GM23248 (cell line): ENCODE measurements at regions not wholly inside any gene's neighbourhood (a gene's known extent, or its start where the extent isn't known, plus 50 kb on each side); places are given as distances from the start of the nearest gene placed in this dataset.

Experiments
- DNase-seq: peaks from one replicate; pipeline ENCODE4 v3.0.0-alpha.2; 2015
- H2AFZ ChIP-seq: fragments of 200-600 bp; sonication (generic); 2 replicates; pipeline ENCODE4 v1.6.1; 2016; ENCODE audit warnings: antibody characterized with exemption
- H3F3A ChIP-seq: fragments of 200-600 bp; sonication (generic); 2 replicates; pipeline ENCODE4 v1.6.1; 2016; ENCODE audit warnings: mild to moderate bottlenecking, antibody characterized with exemption, mixed run types; ENCODE audit not compliant: insufficient read depth
- H3K27ac ChIP-seq: fragments of 200-600 bp; sonication (generic); 2 replicates; pipeline ENCODE4 v1.5.1; 2016; ENCODE audit warnings: mild to moderate bottlenecking
- H3K27me3 ChIP-seq: fragments of 200-600 bp; sonication (generic); replicated peaks from 2 replicates; pipeline ENCODE4 v1.6.1; 2016; ENCODE audit warnings: mild to moderate bottlenecking; ENCODE audit not compliant: insufficient read depth
- H3K36me3 ChIP-seq: fragments of 200-600 bp; sonication (generic); 2 replicates; pipeline ENCODE4 v1.6.1; 2016; ENCODE audit warnings: low read depth, mild to moderate bottlenecking
- H3K4me1 ChIP-seq: fragments of 200-600 bp; sonication (generic); 2 replicates; pipeline ENCODE4 v1.6.1; 2016; ENCODE audit warnings: mild to moderate bottlenecking; ENCODE audit not compliant: insufficient read depth
- H3K4me2 ChIP-seq: fragments of 200-600 bp; sonication (generic); one replicate; pipeline ENCODE4 v1.6.1; 2016; ENCODE audit warnings: mild to moderate bottlenecking; ENCODE audit not compliant: unreplicated experiment
- H3K4me3 ChIP-seq: fragments of 200-600 bp; sonication (generic); 2 replicates; pipeline ENCODE4 v1.5.1; 2016; ENCODE audit warnings: mild to moderate bottlenecking
- H3K79me2 ChIP-seq: fragments of 200-600 bp; sonication (generic); 2 replicates; pipeline ENCODE4 v1.6.1; 2016; ENCODE audit warnings: mild to moderate bottlenecking; ENCODE audit not compliant: insufficient read depth
- H3K9ac ChIP-seq: fragments of 200-600 bp; sonication (generic); 2 replicates; pipeline ENCODE4 v1.6.1; 2016; ENCODE audit warnings: mild to moderate bottlenecking
- H3K9me2 ChIP-seq: fragments of 200-600 bp; sonication (generic); 2 replicates; pipeline ENCODE4 v1.6.1; 2016; ENCODE audit warnings: mixed run types, mild to moderate bottlenecking, moderate library complexity; ENCODE audit not compliant: insufficient read depth
- H3K9me3 ChIP-seq: fragments of 200-600 bp; sonication (generic); one replicate; pipeline ENCODE4 v1.6.1; 2017; ENCODE audit warnings: low read depth
- H4K20me1 ChIP-seq: fragments of 200-600 bp; sonication (generic); 2 replicates; pipeline ENCODE4 v1.6.0; 2016; ENCODE audit not compliant: insufficient read depth
- EZH2 ChIP-seq: fragments of 200-600 bp; sonication (generic); IDR thresholded peaks from 2 replicates; pipeline ENCODE4 v1.6.1; 2018; ENCODE audit warnings: antibody characterized with exemption, mild to moderate bottlenecking; ENCODE audit not compliant: insufficient read depth, poor library complexity, severe bottlenecking
- EZH2phosphoT487 ChIP-seq: fragments of 200-600 bp; sonication (generic); IDR thresholded peaks from 2 replicates; pipeline ENCODE4 v1.6.1; 2018; ENCODE audit warnings: antibody characterized with exemption, moderate library complexity, mild to moderate bottlenecking, low read depth; ENCODE audit not compliant: insufficient read depth
- WGBS, 2 experiments: methylation state at CpG; one replicate each; pipeline ENCODE4 v1.1.6; 2015 to 2017; ENCODE audit warnings: low lambda C conversion rate in 2 of 2, low coverage in 1 of 2; ENCODE audit errors: missing lambda C conversion rate in 2 of 2; 5-methylcytosine and 5-hydroxymethylcytosine counted together
- in situ Hi-C: fragments of 300-500 bp; cut with MboI; formaldehyde crosslinking; loops from 2 replicates; pipeline ENCODE4 v1.15.0; 2020

DNA sequence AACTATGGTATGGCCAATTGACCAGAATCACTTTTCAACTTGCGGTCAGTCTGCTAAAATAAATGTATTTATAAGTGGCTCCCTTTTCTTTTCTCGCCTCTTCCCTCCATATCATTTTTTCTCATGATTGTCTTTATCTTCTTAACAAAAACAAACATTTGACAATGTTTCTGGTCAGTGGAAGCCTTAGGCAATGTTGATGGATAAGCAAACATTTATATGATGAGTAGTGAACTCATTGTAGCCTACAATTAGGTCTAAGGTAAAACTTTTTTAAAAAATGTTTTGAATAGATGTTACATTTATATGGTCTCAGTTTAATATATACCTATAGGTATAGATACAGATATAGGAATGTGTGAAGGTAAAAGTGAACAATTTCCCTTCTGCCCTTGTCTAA is 355.4 kb downstream of the MFSD1 start:
- in situ Hi-C loops, result no loop called here
- Histone ChIP-seq H3K4me3 (no peak overlapping the region), H3K9ac (no peak overlapping the region), H2AFZ (no peak overlapping the region), H3K4me2 (no peak overlapping the region), H3K36me3 (no peaks in the 10 kb centered on the region), H3K4me1 (no peaks in the 10 kb centered on the region), H3F3A (no peaks in the 10 kb centered on the region), H3K9me3 (no peaks in the 10 kb centered on the region), H3K9me2 (no peaks in the 10 kb centered on the region), H3K27me3 (no peaks in the 10 kb centered on the region), H3K79me2 (no peaks in the 10 kb centered on the region), H4K20me1 (no peaks in the 10 kb centered on the region), H3K27ac (no peak overlapping the region)
- WGBS, 2 experiments, result 80 to 86% methylated on average over 2 of the region's 2 CpGs
- TF ChIP-seq EZH2 (no peak), EZH2phosphoT487 (no peak)
- no peak for DNase-seq

DNA sequence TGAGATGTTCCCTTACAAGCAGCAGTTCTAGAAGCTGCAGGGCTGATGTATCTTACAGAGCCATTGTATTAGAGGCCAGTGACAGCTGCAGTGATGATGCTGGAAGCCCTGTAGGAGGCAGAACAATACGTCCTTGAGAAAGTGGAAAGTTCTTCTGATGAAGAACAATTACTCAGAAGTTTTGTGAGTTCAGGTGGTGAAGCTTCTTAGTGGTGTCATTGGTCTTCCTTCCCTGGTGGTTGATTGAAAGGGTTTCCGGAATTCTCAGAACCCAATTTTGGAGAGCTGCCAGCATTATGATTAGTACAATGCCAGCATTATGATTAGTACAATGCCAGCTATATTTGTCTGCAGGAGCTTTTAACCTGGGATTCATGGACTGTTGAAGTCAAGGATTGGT is 356.4 kb downstream of the MFSD1 start:
- Histone ChIP-seq H3K79me2 (no peaks in the 10 kb centered on the region), H2AFZ (no peak overlapping the region), H4K20me1 (no peaks in the 10 kb centered on the region), H3K9ac (no peak overlapping the region), H3K4me2 (no peak overlapping the region), H3K27me3 (no peaks in the 10 kb centered on the region), H3K9me2 (no peaks in the 10 kb centered on the region), H3K9me3 (no peaks in the 10 kb centered on the region), H3K27ac (no peak overlapping the region), H3K4me1 (no peaks in the 10 kb centered on the region), H3K36me3 (no peaks in the 10 kb centered on the region), H3F3A (no peaks in the 10 kb centered on the region), H3K4me3 (no peak overlapping the region)
- in situ Hi-C loops, result no loop called here
- DNase-seq, result no peak
- no peak for TF ChIP-seq EZH2phosphoT487
- 43 to 47% methylated on average over 2 of the region's 2 CpGs for WGBS, 2 experiments

GRCh38 chr3:159158801-159159200 is 356.9 kb downstream of the MFSD1 start:
- H3K79me2 ChIP-seq, result no peaks in the 10 kb centered on the region
- no peaks in the 10 kb centered on the region for H4K20me1 ChIP-seq
- H3K36me3 ChIP-seq, result no peaks in the 10 kb centered on the region
- in situ Hi-C loops, result no loop called here
- no peak overlapping the region for H2AFZ ChIP-seq
- H3K4me2 ChIP-seq, result no peak overlapping the region
- H3K4me1 ChIP-seq, result peaks cover under 1% of the 10 kb centered on the region; the same call in 1 of the 2 replicates
- no peak overlapping the region for H3K4me3 ChIP-seq
- H3F3A ChIP-seq, result no peaks in the 10 kb centered on the region
- no peaks in the 10 kb centered on the region for H3K9me3 ChIP-seq
- no peak for DNase-seq
- H3K9me2 ChIP-seq, result no peaks in the 10 kb centered on the region
- H3K27ac ChIP-seq, result no peak overlapping the region
- TF ChIP-seq EZH2 (no peak), EZH2phosphoT487 (no peak)
- no peaks in the 10 kb centered on the region for H3K27me3 ChIP-seq
- no peak overlapping the region for H3K9ac ChIP-seq

DNA sequence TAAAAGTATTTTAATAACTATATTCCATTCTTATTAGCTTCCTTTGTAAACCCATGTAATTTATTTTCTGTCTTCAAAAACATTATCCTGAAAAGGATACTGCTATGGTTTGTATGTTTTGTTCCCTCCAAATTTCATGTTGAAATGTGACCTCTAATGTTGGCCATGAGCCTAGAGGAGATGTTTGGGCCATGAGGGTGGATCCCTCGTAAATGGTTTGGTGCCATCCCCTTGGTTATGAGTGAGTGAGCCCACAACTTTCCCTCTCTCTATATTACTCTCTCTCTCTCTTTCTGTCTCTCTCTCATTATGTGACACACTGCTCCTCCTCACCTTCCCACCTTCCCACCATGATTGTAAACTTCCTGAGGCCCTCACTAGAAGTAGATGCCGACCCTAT is 357.7 kb downstream of the MFSD1 start:
- Histone ChIP-seq H3K36me3 (no peaks in the 10 kb centered on the region), H3F3A (no peaks in the 10 kb centered on the region), H3K9ac (no peak overlapping the region), H3K4me1 (peaks cover 8% of the 10 kb centered on the region), H3K79me2 (no peaks in the 10 kb centered on the region), H3K27me3 (no peaks in the 10 kb centered on the region), H2AFZ (no peak overlapping the region), H4K20me1 (no peaks in the 10 kb centered on the region), H3K4me3 (no peak overlapping the region), H3K27ac (no peak overlapping the region), H3K4me2 (no peak overlapping the region), H3K9me2 (no peaks in the 10 kb centered on the region), H3K9me3 (no peaks in the 10 kb centered on the region)
- TF ChIP-seq EZH2phosphoT487 (no peak), EZH2 (no peak)
- in situ Hi-C loops, result no loop called here
- no peak for DNase-seq
- 38 to 44% methylated on average over 2 of the region's 2 CpGs for WGBS, 2 experiments

DNA sequence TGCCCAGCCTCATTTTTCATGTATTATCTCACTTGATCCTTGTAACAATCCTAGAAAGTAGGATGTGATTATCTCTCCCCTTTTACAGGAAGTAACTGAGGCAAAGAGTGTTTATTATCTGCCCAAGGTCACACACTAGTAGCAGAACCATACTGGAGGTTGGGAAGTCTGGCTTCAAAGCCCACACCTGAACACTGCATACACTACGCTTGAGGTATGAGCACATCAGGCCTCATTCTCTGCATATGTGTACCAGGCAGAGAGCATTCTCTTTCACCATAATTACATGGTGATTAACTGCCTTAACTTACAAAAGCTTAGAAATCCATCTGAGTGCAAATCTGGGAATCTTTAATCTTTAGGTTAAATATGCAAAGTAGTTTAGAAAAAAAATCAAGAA is 361.8 kb downstream of the MFSD1 start:
- in situ Hi-C loops, result no loop called here

More for the DNA sequence above, 361.8 kb downstream of the MFSD1 start:
- WGBS, 2 experiments, result 96 to 97% methylated on average over 1 of the region's 1 CpG
- DNase-seq, result no peak
- Histone ChIP-seq H3K9me2 (no peaks in the 10 kb centered on the region), H3K27ac (no peak overlapping the region), H3K36me3 (no peaks in the 10 kb centered on the region), H3F3A (no peaks in the 10 kb centered on the region), H3K79me2 (no peaks in the 10 kb centered on the region), H2AFZ (no peak overlapping the region), H3K4me1 (peaks cover 8% of the 10 kb centered on the region), H3K27me3 (no peaks in the 10 kb centered on the region), H4K20me1 (no peaks in the 10 kb centered on the region), H3K9me3 (no peaks in the 10 kb centered on the region), H3K4me3 (no peak overlapping the region), H3K9ac (no peak overlapping the region), H3K4me2 (no peak overlapping the region)
- TF ChIP-seq EZH2 (no peak), EZH2phosphoT487 (no peak)
